ENCODE measurements at regions not wholly inside any gene's neighbourhood (a gene's known extent, or its start where the extent isn't known, plus 50 kb on each side); places are given as distances from the start of the nearest gene placed in this dataset.
"Not testable (repeated sequence)": the region's sequence is repeated elsewhere in the genome, so short reads cannot be mapped to it uniquely, and the experiment has no call there.

GRCh38 chr4:124455671-124456070 lies 256.9 kb downstream of the ANKRD50 start:
- Mint-ChIP-seq H3K27ac (no peak overlapping the region), H3K4me3 (ENCODE audit: low read depth) (no peak overlapping the region), H3K27me3 (ENCODE audit: low read depth) (no peaks in the 10 kb centered on the region), H3K9me3 (peaks cover 2% of the 10 kb centered on the region), H3K4me1 (ENCODE audit: low read depth) (no peaks in the 10 kb centered on the region), H3K36me3 (ENCODE audit: low read depth) (no peaks in the 10 kb centered on the region)
- intact Hi-C loops (cut with micrococcal nuclease): no loop called here
- DNase-seq (ENCODE audit: low spot score): no peak

- Mint-ChIP-seq H3K4me1 (ENCODE audit: low read depth) (no peaks in the 10 kb centered on the region), H3K4me3 (ENCODE audit: low read depth) (no peak overlapping the region)
- intact Hi-C loops (cut with micrococcal nuclease): no loop called here
Observed at GRCh38 chr4:124459196-124459940, 253.2 kb downstream of the ANKRD50 start.

GRCh38 chr4:124459941-124460310 lies 252.6 kb downstream of the ANKRD50 start:
- H3K27me3 Mint-ChIP-seq (ENCODE audit: low read depth): no peaks in the 10 kb centered on the region
- no peak for DNase-seq (ENCODE audit: low spot score)
- no peaks in the 10 kb centered on the region for H3K4me1 Mint-ChIP-seq (ENCODE audit: low read depth)
- no peaks in the 10 kb centered on the region for H3K36me3 Mint-ChIP-seq (ENCODE audit: low read depth)
- intact Hi-C loops (cut with micrococcal nuclease): no loop called here
- H3K4me3 Mint-ChIP-seq (ENCODE audit: low read depth): no peak overlapping the region
- peaks cover 28% of the 10 kb centered on the region for H3K9me3 Mint-ChIP-seq
- H3K27ac Mint-ChIP-seq: no peak overlapping the region

More at GRCh38 chr4:124459196-124459940, 253.2 kb downstream of the ANKRD50 start:
- no peak for DNase-seq (ENCODE audit: low spot score)
- H3K27me3 Mint-ChIP-seq (ENCODE audit: low read depth): no peaks in the 10 kb centered on the region
- no peaks in the 10 kb centered on the region for H3K36me3 Mint-ChIP-seq (ENCODE audit: low read depth)
- H3K9me3 Mint-ChIP-seq: peaks cover 28% of the 10 kb centered on the region
- no peak overlapping the region for H3K27ac Mint-ChIP-seq

GRCh38 chr4:124461592-124461991 lies 250.9 kb downstream of the ANKRD50 start:
- H3K9me3 Mint-ChIP-seq: peaks cover 28% of the 10 kb centered on the region
- H3K36me3 Mint-ChIP-seq (ENCODE audit: low read depth): not testable (repeated sequence)

GRCh38 chr4:124462954-124463828 lies 249.3 kb downstream of the ANKRD50 start:
- no peaks in the 10 kb centered on the region for H3K4me1 Mint-ChIP-seq (ENCODE audit: low read depth)
- no peak for DNase-seq (ENCODE audit: low spot score)
- H3K27ac Mint-ChIP-seq: no peak overlapping the region
- H3K36me3 Mint-ChIP-seq (ENCODE audit: low read depth): no peaks in the 10 kb centered on the region
- no peaks in the 10 kb centered on the region for H3K27me3 Mint-ChIP-seq (ENCODE audit: low read depth)
- intact Hi-C loops (cut with micrococcal nuclease): no loop called here
- peaks cover 28% of the 10 kb centered on the region for H3K9me3 Mint-ChIP-seq
- no peak overlapping the region for H3K4me3 Mint-ChIP-seq (ENCODE audit: low read depth)

More at GRCh38 chr4:124461592-124461991, 250.9 kb downstream of the ANKRD50 start:
- H3K4me3 Mint-ChIP-seq (ENCODE audit: low read depth); DNase-seq (ENCODE audit: low spot score); H3K4me1 Mint-ChIP-seq (ENCODE audit: low read depth); H3K27ac Mint-ChIP-seq; H3K27me3 Mint-ChIP-seq (ENCODE audit: low read depth); intact Hi-C loops (cut with micrococcal nuclease): not testable (repeated sequence)

GRCh38 chr4:124464836-124465235 lies 247.7 kb downstream of the ANKRD50 start:
- no peak for DNase-seq (ENCODE audit: low spot score)
- intact Hi-C loops (cut with micrococcal nuclease): no loop called here
- peaks cover 28% of the 10 kb centered on the region for H3K9me3 Mint-ChIP-seq
- no peak overlapping the region for H3K4me3 Mint-ChIP-seq (ENCODE audit: low read depth)
- no peak overlapping the region for H3K27ac Mint-ChIP-seq
- H3K27me3 Mint-ChIP-seq (ENCODE audit: low read depth): no peaks in the 10 kb centered on the region
- no peaks in the 10 kb centered on the region for H3K4me1 Mint-ChIP-seq (ENCODE audit: low read depth)
- no peaks in the 10 kb centered on the region for H3K36me3 Mint-ChIP-seq (ENCODE audit: low read depth)

- Mint-ChIP-seq H3K4me3 (ENCODE audit: low read depth) (no peak overlapping the region), H3K4me1 (ENCODE audit: low read depth) (no peaks in the 10 kb centered on the region), H3K9me3 (peaks cover 12% of the 10 kb centered on the region), H3K36me3 (ENCODE audit: low read depth) (no peaks in the 10 kb centered on the region), H3K27ac (no peak overlapping the region), H3K27me3 (ENCODE audit: low read depth) (no peaks in the 10 kb centered on the region)
- no peak for DNase-seq (ENCODE audit: low spot score)
- intact Hi-C loops (cut with micrococcal nuclease): no loop called here
Observed at GRCh38 chr4:124468360-124468759, 244.2 kb downstream of the ANKRD50 start.

GRCh38 chr4:124469981-124470380 lies 242.6 kb downstream of the ANKRD50 start:
- H3K4me1 Mint-ChIP-seq (ENCODE audit: low read depth): no peaks in the 10 kb centered on the region
- no peaks in the 10 kb centered on the region for H3K36me3 Mint-ChIP-seq (ENCODE audit: low read depth)
- H3K9me3 Mint-ChIP-seq: peaks cover 7% of the 10 kb centered on the region
- no peak for DNase-seq (ENCODE audit: low spot score)
- intact Hi-C loops (cut with micrococcal nuclease): no loop called here
- H3K27ac Mint-ChIP-seq: no peak overlapping the region
- no peak overlapping the region for H3K4me3 Mint-ChIP-seq (ENCODE audit: low read depth)
- no peaks in the 10 kb centered on the region for H3K27me3 Mint-ChIP-seq (ENCODE audit: low read depth)

GRCh38 chr4:124478470-124478869 lies 234.1 kb downstream of the ANKRD50 start:
- Mint-ChIP-seq H3K4me3 (ENCODE audit: low read depth) (no peak overlapping the region), H3K27ac (no peak overlapping the region), H3K27me3 (ENCODE audit: low read depth) (no peaks in the 10 kb centered on the region), H3K36me3 (ENCODE audit: low read depth) (no peaks in the 10 kb centered on the region), H3K4me1 (ENCODE audit: low read depth) (no peaks in the 10 kb centered on the region), H3K9me3 (no peaks in the 10 kb centered on the region)
- no peak for DNase-seq (ENCODE audit: low spot score)
- intact Hi-C loops (cut with micrococcal nuclease): no loop called here

- H3K27ac Mint-ChIP-seq: no peak overlapping the region
- no peak for DNase-seq (ENCODE audit: low spot score)
- H3K27me3 Mint-ChIP-seq (ENCODE audit: low read depth): no peaks in the 10 kb centered on the region
- no peaks in the 10 kb centered on the region for H3K36me3 Mint-ChIP-seq (ENCODE audit: low read depth)
- H3K4me3 Mint-ChIP-seq (ENCODE audit: low read depth): no peak overlapping the region
- H3K9me3 Mint-ChIP-seq: no peaks in the 10 kb centered on the region
- H3K4me1 Mint-ChIP-seq (ENCODE audit: low read depth): no peaks in the 10 kb centered on the region
- intact Hi-C loops (cut with micrococcal nuclease): no loop called here
Observed at GRCh38 chr4:124480061-124480460, 232.5 kb downstream of the ANKRD50 start.

GRCh38 chr4:124481123-124481522 lies 231.4 kb downstream of the ANKRD50 start:
- no peak overlapping the region for H3K27ac Mint-ChIP-seq
- H3K36me3 Mint-ChIP-seq (ENCODE audit: low read depth): no peaks in the 10 kb centered on the region
- DNase-seq (ENCODE audit: low spot score): no peak
- no peaks in the 10 kb centered on the region for H3K4me1 Mint-ChIP-seq (ENCODE audit: low read depth)
- intact Hi-C loops (cut with micrococcal nuclease): no loop called here
- no peaks in the 10 kb centered on the region for H3K9me3 Mint-ChIP-seq
- H3K27me3 Mint-ChIP-seq (ENCODE audit: low read depth): no peaks in the 10 kb centered on the region
- H3K4me3 Mint-ChIP-seq (ENCODE audit: low read depth): no peak overlapping the region

- intact Hi-C loops (cut with micrococcal nuclease): no loop called here
- no peaks in the 10 kb centered on the region for H3K36me3 Mint-ChIP-seq (ENCODE audit: low read depth)
- no peak overlapping the region for H3K27ac Mint-ChIP-seq
- H3K4me3 Mint-ChIP-seq (ENCODE audit: low read depth): no peak overlapping the region
- H3K9me3 Mint-ChIP-seq: no peaks in the 10 kb centered on the region
- H3K27me3 Mint-ChIP-seq (ENCODE audit: low read depth): no peaks in the 10 kb centered on the region
- no peaks in the 10 kb centered on the region for H3K4me1 Mint-ChIP-seq (ENCODE audit: low read depth)
- DNase-seq (ENCODE audit: low spot score): no peak
Observed at GRCh38 chr4:124483048-124483906, 229.3 kb downstream of the ANKRD50 start.

All from activated T-helper 2 cell treated with anti-CD3 and anti-CD28 coated beads, Interferon-gamma antibody, Interleukin-2, Interleukin-4, amounts not matched to agents 10 μg/mL and 5 μg/mL and 100 μg/mL, durations not matched to agents 14 hours and 24 hours and 36 hours (primary cell).